ENCODE measurements at regions not wholly inside any gene's neighbourhood (a gene's known extent, or its start where the extent isn't known, plus 50 kb on each side); places are given as distances from the start of the nearest gene placed in this dataset.

GRCh38 chr1:213604477-213604876 lies 383.3 kb upstream of the PROX1 start:
- TF ChIP-seq TAF1 (IDR thresholded peaks at IDR 0.05; ENCODE audit: borderline replicate concordance, insufficient read depth, low read length) (no peak), REST (IDR thresholded peaks at IDR 0.05; ENCODE audit: insufficient read depth in 1 of 2, low read depth in 2 of 2, low read length in 2 of 2) (no peak), POLR2AphosphoS5 (IDR thresholded peaks at IDR 0.05; ENCODE audit: low read depth, low read length) (no peak), SIN3A (IDR thresholded peaks at IDR 0.05; ENCODE audit: borderline replicate concordance, insufficient read depth, low read length) (no peak), FOXP2 (optimal IDR thresholded peaks at IDR 0.05; ENCODE audit: borderline replicate concordance, extremely low read depth, extremely low read length, insufficient read depth) (no peak)
